GM12873 (cell line): ENCODE measurements at regions not wholly inside any gene's neighbourhood (a gene's known extent, or its start where the extent isn't known, plus 50 kb on each side); places are given as distances from the start of the nearest gene placed in this dataset.

Experiments used
- TF ChIP-seq, protein P1 (sequence below): IDR thresholded peaks from 2 replicates; pipeline ENCODE4 v1.5.1; 2012; ENCODE audit warnings: low read depth, mild to moderate bottlenecking, moderate library complexity, low read length, control low read depth; ENCODE audit not compliant: insufficient read depth; ENCODE audit errors: missing control alignments

DNA sequence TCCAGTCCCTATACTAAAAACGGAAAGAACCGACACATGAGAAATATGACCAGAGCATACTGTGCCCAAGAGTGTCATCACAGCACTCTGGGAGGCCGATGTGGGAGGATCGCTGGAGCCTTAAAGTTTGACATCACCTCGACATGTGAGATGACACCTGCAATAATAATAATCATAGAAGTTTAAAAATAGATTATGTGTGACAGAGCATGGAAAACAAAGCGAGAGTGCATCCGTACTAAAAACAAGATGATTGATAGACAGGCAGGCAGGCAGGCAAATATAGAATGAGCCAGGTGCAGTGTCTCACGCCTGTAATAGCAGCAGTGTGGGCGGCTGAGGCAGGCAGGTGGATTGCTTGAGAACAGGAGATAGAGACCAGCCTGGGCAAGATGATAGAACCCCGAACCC, 114.8 kb upstream of the ANKRD30BL start:
- TF ChIP-seq, protein P1, sequence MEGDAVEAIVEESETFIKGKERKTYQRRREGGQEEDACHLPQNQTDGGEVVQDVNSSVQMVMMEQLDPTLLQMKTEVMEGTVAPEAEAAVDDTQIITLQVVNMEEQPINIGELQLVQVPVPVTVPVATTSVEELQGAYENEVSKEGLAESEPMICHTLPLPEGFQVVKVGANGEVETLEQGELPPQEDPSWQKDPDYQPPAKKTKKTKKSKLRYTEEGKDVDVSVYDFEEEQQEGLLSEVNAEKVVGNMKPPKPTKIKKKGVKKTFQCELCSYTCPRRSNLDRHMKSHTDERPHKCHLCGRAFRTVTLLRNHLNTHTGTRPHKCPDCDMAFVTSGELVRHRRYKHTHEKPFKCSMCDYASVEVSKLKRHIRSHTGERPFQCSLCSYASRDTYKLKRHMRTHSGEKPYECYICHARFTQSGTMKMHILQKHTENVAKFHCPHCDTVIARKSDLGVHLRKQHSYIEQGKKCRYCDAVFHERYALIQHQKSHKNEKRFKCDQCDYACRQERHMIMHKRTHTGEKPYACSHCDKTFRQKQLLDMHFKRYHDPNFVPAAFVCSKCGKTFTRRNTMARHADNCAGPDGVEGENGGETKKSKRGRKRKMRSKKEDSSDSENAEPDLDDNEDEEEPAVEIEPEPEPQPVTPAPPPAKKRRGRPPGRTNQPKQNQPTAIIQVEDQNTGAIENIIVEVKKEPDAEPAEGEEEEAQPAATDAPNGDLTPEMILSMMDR, result no peak

DNA sequence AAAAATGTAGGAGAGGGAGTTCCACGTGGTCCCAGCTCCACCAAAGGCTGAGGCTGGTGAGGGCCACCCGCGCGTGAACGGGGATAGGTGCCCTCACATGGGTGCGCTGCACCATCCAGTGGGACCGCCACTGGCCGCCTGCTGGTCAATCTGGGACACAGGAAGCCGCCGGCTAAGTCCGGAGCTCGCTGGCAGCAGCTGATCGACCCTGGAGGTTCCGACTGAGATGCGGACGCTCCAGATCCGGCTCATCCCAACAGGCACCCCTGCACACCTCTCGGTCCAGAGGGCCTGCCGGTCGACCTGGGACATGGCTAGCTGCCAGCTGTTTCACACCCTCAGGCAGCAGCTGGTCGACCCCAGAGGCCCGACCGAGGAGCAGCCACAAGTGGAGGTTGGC, 116.5 kb upstream of the ANKRD30BL start:
- TF ChIP-seq, protein P1, result no peak

DNA sequence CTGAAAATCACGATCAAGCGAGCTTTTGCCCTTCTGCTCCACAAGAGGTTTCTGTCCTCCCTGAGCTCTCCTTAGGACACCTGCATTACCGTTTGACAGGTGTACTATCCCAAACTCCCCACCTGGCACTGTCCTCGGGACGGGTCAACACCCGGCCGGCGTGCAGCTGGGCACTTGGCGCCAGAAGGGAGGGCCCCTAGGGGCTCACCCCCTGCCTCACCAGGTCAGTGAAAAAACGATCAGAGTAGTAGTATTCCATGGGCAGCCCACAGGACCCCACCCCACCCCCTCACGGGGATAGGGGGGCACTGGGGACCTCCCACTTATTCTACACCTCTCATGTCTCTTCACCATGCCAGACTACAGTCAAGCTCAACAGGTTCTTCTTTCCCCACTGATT, 117.6 kb upstream of the ANKRD30BL start:
- TF ChIP-seq, protein P1, result no peak

DNA sequence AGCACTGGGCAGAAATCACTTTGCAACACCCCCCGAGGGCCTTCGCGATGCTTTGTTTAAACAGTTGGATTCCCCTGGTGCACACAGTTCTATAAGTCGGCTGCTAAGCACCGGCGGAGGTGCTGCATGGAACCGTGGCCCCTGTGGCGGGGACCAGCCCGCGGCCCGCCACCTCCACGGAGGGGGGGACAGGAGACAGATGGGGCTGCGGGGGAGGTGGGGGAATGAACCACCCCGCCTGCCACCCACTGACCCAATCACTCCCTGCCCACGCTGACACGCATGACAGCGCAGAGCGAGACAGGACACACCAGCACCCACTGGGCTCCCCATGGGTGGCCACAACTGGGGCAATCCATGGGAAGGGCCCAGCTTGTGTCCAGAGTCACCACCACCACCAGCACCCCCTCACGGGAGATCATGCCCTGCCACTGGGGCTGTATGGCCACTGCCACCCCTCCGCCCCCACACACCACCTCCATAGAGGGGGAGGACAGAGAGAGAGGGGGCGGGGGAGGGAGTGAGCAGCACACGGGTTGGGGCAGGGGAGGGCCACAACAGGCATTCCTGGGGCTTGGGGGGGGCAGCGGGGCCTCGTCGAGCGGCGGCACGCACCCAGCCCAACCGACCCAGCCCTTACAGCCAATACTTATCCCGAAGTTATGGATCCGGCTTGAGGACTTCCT, 118.3 kb upstream of the ANKRD30BL start:
- TF ChIP-seq, protein P1, result no peak

DNA sequence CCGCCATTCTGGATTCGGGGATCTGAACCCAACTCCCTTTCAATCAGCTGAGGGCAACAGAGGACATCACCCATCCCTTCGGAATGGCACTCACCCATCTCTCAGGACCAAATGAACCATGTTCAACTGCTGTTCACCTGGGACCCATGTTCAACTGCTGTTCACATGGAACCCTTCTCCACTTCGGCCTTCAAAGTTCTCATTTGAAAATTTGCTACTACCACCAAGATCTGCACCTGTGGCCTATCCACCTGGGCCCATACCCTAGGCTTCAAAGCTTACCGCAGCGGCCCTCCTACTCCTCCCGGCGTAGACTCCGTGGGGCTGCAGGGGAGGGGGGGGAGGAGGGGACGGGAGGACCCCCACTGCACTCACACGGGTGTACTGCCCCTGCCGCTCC, 119.2 kb upstream of the ANKRD30BL start:
- TF ChIP-seq, protein P1, result no peak

DNA sequence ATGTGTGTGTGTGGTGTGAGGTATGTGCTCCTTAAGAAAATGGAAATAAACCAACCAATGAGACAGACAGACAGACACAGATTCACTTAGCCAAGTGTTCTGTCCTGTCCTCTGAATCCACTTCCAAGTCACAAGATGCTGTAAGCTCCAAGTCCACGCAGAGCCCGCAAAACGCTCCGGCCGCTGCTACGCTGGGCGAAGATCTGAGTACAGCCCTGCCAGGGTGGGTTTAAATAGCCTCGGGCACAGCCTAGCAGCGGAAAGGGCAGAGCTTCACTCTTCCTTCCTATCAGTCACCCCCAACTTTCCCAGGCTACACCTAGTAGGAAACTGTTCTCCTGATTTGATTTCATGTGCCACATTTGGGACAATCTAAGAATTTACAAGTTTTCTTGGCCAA, 121.2 kb upstream of the ANKRD30BL start:
- TF ChIP-seq, protein P1, result no peak

DNA sequence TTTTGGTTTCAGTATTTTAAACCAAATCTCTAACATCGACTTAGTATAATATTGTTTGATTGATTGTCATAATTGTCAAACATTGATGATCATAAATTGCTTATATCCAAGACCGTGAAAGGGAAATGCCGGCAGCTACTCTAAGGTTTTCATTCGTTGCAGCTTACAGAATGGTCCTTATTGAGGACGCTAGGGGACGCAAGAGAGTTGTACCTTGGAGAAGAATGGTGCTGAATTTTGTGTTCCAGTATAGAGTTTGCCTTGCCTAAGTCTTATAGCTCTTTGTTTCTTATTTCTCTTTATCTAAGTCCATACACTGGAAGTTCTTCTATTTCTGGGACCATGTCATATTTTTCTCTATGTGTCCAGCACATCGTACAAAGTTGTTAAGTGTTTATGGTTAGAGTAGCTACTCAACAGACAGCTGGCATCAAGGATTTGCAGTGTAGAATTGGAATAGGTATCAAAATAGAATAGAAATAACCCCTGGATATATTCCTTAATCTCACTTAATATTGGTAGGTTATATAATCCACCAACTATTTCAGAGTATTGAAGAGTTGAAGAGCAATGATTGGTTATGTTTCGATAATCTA, 67.4 kb upstream of the GPR39 start:
- TF ChIP-seq, protein P1, result peak; percentile 56
